ENCODE measurements at regions not wholly inside any gene's neighbourhood (a gene's known extent, or its start where the extent isn't known, plus 50 kb on each side); places are given as distances from the start of the nearest gene placed in this dataset.

DNA sequence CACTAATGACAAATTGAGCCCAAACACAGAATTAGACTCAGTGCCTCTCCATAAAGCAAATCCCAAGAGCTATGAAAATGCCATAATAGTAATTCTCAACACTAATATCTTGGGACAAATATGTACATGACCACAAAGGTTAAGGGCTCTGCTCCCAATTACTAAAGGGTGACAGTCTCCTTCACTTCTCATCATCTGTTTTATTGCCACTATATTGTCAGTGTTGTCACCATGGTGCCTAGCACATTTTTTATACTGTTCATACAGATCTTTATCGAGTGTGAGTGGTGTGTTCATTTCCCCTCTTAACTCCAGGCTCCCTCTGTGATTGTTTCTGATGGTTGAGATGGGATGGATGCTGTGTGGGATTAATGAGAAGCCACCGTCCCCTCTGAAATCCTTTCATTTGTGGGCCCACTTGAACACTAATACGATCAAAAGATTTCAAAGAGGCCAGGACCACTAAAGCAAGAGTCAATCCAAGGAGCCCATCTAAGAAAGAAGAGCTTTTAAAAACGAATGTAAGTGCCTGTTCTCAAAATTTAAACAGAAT is 277.7 kb downstream of the GXYLT1 start:
- DNase-seq (ENCODE audit: insufficient read length, low spot score) (no peak), FAIRE-seq (no peak)
- TF ChIP-seq, protein P1, sequence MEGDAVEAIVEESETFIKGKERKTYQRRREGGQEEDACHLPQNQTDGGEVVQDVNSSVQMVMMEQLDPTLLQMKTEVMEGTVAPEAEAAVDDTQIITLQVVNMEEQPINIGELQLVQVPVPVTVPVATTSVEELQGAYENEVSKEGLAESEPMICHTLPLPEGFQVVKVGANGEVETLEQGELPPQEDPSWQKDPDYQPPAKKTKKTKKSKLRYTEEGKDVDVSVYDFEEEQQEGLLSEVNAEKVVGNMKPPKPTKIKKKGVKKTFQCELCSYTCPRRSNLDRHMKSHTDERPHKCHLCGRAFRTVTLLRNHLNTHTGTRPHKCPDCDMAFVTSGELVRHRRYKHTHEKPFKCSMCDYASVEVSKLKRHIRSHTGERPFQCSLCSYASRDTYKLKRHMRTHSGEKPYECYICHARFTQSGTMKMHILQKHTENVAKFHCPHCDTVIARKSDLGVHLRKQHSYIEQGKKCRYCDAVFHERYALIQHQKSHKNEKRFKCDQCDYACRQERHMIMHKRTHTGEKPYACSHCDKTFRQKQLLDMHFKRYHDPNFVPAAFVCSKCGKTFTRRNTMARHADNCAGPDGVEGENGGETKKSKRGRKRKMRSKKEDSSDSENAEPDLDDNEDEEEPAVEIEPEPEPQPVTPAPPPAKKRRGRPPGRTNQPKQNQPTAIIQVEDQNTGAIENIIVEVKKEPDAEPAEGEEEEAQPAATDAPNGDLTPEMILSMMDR (IDR thresholded peaks at IDR 0.05; ENCODE audit: insufficient read depth, missing control alignments) = no peak

DNA sequence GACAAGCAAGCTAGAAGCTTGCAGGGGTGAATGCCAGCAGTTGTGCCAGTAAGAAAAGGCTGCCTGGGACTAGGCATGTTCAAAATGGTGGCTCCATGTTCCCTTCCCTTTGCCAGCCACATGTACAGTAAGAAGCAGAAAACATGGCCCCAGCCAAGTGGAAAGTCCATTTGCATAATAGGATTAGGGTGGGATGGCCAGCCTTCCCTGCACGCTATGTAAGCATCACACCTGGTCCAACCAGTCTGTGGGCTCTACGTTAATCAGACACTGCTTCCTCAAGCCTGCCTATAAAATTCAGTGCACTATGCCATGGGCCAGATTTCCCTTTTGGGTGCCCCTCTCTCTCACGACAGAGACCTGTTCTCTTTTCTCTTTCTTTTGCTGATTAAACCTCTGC is 288.4 kb downstream of the GXYLT1 start:
- no peak for DNase-seq (ENCODE audit: insufficient read length, low spot score)
- no peak for FAIRE-seq

GRCh38 chr12:41850046-41850445 is 294.6 kb downstream of the GXYLT1 start:
- no peak for DNase-seq (ENCODE audit: insufficient read length, low spot score)
- TF ChIP-seq, protein P1 (IDR thresholded peaks at IDR 0.05; ENCODE audit: insufficient read depth, missing control alignments) = no peak
- no peak for FAIRE-seq

More for the DNA sequence above, 288.4 kb downstream of the GXYLT1 start:
- TF ChIP-seq, protein P1 (IDR thresholded peaks at IDR 0.05; ENCODE audit: insufficient read depth, missing control alignments) = no peak

GRCh38 chr12:41846718-41847117 is 298.0 kb downstream of the GXYLT1 start:
- FAIRE-seq (no peak), DNase-seq (ENCODE audit: insufficient read length, low spot score) (no peak)
- TF ChIP-seq, protein P1 (IDR thresholded peaks at IDR 0.05; ENCODE audit: insufficient read depth, missing control alignments) = no peak

DNA sequence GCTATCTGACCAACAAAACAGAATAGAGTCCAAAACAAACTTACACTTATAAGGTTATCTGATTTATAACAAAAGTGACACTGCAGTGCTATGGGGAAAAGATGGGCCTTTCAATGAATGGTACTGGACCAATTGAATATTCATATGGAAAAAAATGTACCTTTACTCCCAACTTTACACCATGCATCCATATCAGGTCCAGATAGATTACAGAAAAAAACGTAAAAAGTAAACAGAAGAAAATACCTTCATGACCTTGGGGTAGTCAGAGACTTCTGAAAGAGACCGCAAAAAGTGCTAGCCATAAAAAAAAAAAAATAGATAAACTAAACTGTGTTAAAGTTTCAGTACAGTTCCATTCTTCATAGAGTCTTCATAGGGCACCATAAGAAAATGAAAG is 308.3 kb downstream of the GXYLT1 start:
- TF ChIP-seq, protein P1 (IDR thresholded peaks at IDR 0.05; ENCODE audit: insufficient read depth, missing control alignments) = no peak
- DNase-seq (ENCODE audit: insufficient read length, low spot score) (no peak), FAIRE-seq (no peak)

DNA sequence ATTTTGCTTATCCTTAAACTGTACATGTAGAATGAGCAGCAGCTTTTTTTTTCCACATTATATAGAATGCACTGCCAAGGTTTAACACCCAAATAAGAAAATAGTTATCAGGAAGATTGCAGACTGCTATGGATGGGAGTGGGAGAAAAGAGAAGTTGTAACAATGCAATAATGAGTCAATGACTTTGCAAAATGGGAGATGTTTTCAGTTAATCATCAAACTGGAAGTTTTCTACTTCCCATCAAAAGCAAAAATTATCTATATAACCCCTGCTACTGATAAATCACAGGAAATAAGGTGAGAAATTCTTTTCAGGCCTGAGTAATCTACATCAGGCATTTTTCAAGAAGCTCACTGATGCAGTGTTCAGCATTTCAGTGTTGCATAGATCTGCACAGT is 309.1 kb downstream of the GXYLT1 start:
- TF ChIP-seq, protein P1 (IDR thresholded peaks at IDR 0.05; ENCODE audit: insufficient read depth, missing control alignments) = no peak
- DNase-seq (ENCODE audit: insufficient read length, low spot score) (no peak), FAIRE-seq (no peak)

- FAIRE-seq = no peak
- DNase-seq (ENCODE audit: insufficient read length, low spot score) = no peak
- TF ChIP-seq, protein P1 (IDR thresholded peaks at IDR 0.05; ENCODE audit: insufficient read depth, missing control alignments) = no peak
Observed at GRCh38 chr12:41819948-41820347, 324.7 kb downstream of the GXYLT1 start.
